K562 (cell line): ENCODE measurements at regions not wholly inside any gene's neighbourhood (a gene's known extent, or its start where the extent isn't known, plus 50 kb on each side); places are given as distances from the start of the nearest gene placed in this dataset.

Experiments used
- CHD2 ChIP-seq: IDR thresholded peaks from 2 replicates; pipeline ENCODE4 v1.6.1; 2011; ENCODE audit warnings: low read depth, low read length
- EHMT2 ChIP-seq: fragments of 450-650 bp; IDR thresholded peaks from 2 replicates; pipeline ENCODE4 v1.6.1; 2018; ENCODE audit warnings: antibody characterized with exemption
- EP300 ChIP-seq: IDR thresholded peaks from 2 replicates; pipeline ENCODE4 v1.6.1; 2012; ENCODE audit warnings: low read length, improper control_type of control experiment
- ESRRB ChIP-seq: fragments of 250-450 bp; sonication (Bioruptor Pico); IDR thresholded peaks from 2 replicates; pipeline ENCODE4 v1.5.0; 2020; ENCODE audit warnings: mild to moderate bottlenecking, moderate library complexity, borderline replicate concordance
- ETV5 ChIP-seq: sonication (generic); formaldehyde crosslinking; IDR thresholded peaks from 2 replicates; pipeline ENCODE4 v1.4.0; 2020; ENCODE audit warnings: low read depth, mild to moderate bottlenecking, missing genetic modification reagents
- MAFF ChIP-seq: IDR thresholded peaks from 2 replicates; pipeline ENCODE4 v1.6.1; 2012; ENCODE audit warnings: low read length, improper control_type of control experiment
- MEIS2 ChIP-seq: fragments of 450-650 bp; IDR thresholded peaks from 2 replicates; pipeline ENCODE4 v1.6.1; 2014; ENCODE audit warnings: mild to moderate bottlenecking; ENCODE audit not compliant: partially characterized antibody
- TRIM28 ChIP-seq: fragments of 450-650 bp; IDR thresholded peaks from 2 replicates; pipeline ENCODE4 v1.6.1; 2017
- ZNF143 ChIP-seq: sonication (generic); formaldehyde crosslinking; IDR thresholded peaks from 2 replicates; pipeline ENCODE4 v1.9.0; 2022; ENCODE audit warnings: mild to moderate bottlenecking, missing genetic modification reagents
- TF ChIP-seq, protein P1 (sequence below): fragments of 250-450 bp; sonication (Bioruptor Pico); IDR thresholded peaks from 2 replicates; pipeline ENCODE4 v1.9.0; 2021; ENCODE audit warnings: mild to moderate bottlenecking, inconsistent platforms
- TF ChIP-seq, protein P2 (sequence below), 2 experiments: fragments of 450-650 bp; formaldehyde crosslinking in 1 of 2; IDR thresholded peaks; 2 replicates each; pipeline versions ENCODE4 v1.4.0 to v1.6.1; 2014 to 2020; ENCODE audit warnings: mild to moderate bottlenecking in 2 of 2, borderline replicate concordance in 1 of 2, low read depth in 1 of 2
- TF ChIP-seq, protein P3 (sequence below), 2 experiments: IDR thresholded peaks; 2 replicates each; pipeline ENCODE4 v1.6.1; 2011; ENCODE audit warnings: borderline replicate concordance in 1 of 2, control low read depth in 1 of 2, low read depth in 1 of 2, low read length in 1 of 2, mild to moderate bottlenecking in 1 of 2, mixed read lengths in 1 of 2, moderate library complexity in 1 of 2; ENCODE audit not compliant: insufficient read depth in 1 of 2, insufficient read length in 1 of 2, poor library complexity in 1 of 2, severe bottlenecking in 1 of 2; ENCODE audit errors: extremely low read depth in 1 of 2

DNA sequence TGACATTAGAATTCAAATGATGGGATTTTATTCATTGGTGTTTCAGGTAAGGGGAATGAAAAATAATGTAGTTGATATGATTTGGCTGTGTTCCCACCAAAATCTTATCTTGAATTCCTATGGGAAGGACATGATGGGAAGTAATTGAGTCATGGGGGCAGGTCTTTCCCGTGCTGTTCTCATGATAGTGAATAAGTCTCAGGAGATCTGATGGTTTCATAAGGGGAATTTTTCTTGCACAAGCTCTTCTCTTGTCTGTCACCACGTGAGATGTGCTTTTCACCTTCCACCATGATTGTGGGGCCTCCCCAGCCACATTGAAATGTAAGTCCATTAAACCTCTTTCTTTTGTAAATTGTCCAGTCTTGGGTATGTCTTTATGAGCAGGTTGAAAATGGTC, 268.6 kb upstream of the CHORDC1 start:
- TF ChIP-seq TRIM28: no peak
- TF ChIP-seq, protein P1, sequence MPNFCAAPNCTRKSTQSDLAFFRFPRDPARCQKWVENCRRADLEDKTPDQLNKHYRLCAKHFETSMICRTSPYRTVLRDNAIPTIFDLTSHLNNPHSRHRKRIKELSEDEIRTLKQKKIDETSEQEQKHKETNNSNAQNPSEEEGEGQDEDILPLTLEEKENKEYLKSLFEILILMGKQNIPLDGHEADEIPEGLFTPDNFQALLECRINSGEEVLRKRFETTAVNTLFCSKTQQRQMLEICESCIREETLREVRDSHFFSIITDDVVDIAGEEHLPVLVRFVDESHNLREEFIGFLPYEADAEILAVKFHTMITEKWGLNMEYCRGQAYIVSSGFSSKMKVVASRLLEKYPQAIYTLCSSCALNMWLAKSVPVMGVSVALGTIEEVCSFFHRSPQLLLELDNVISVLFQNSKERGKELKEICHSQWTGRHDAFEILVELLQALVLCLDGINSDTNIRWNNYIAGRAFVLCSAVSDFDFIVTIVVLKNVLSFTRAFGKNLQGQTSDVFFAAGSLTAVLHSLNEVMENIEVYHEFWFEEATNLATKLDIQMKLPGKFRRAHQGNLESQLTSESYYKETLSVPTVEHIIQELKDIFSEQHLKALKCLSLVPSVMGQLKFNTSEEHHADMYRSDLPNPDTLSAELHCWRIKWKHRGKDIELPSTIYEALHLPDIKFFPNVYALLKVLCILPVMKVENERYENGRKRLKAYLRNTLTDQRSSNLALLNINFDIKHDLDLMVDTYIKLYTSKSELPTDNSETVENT (CRISPR knock-in tag): no peak
- no peak for TF ChIP-seq CHD2
- TF ChIP-seq, protein P2, sequence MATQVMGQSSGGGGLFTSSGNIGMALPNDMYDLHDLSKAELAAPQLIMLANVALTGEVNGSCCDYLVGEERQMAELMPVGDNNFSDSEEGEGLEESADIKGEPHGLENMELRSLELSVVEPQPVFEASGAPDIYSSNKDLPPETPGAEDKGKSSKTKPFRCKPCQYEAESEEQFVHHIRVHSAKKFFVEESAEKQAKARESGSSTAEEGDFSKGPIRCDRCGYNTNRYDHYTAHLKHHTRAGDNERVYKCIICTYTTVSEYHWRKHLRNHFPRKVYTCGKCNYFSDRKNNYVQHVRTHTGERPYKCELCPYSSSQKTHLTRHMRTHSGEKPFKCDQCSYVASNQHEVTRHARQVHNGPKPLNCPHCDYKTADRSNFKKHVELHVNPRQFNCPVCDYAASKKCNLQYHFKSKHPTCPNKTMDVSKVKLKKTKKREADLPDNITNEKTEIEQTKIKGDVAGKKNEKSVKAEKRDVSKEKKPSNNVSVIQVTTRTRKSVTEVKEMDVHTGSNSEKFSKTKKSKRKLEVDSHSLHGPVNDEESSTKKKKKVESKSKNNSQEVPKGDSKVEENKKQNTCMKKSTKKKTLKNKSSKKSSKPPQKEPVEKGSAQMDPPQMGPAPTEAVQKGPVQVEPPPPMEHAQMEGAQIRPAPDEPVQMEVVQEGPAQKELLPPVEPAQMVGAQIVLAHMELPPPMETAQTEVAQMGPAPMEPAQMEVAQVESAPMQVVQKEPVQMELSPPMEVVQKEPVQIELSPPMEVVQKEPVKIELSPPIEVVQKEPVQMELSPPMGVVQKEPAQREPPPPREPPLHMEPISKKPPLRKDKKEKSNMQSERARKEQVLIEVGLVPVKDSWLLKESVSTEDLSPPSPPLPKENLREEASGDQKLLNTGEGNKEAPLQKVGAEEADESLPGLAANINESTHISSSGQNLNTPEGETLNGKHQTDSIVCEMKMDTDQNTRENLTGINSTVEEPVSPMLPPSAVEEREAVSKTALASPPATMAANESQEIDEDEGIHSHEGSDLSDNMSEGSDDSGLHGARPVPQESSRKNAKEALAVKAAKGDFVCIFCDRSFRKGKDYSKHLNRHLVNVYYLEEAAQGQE (IDR thresholded peaks at IDR 0.05; ENCODE audit: borderline replicate concordance): no peak
- TF ChIP-seq, protein P2 (CRISPR knock-in tag; IDR thresholded peaks at IDR 0.05; ENCODE audit: low read depth): no peak
- TF ChIP-seq EP300: no peak
- no peak for TF ChIP-seq ZNF143 (CRISPR knock-in tag)
- TF ChIP-seq, protein P3, sequence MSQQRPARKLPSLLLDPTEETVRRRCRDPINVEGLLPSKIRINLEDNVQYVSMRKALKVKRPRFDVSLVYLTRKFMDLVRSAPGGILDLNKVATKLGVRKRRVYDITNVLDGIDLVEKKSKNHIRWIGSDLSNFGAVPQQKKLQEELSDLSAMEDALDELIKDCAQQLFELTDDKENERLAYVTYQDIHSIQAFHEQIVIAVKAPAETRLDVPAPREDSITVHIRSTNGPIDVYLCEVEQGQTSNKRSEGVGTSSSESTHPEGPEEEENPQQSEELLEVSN (IDR thresholded peaks at IDR 0.05; ENCODE audit: borderline replicate concordance in 1 of 2, extremely low read depth in 1 of 2, insufficient read depth in 1 of 2, insufficient read length in 1 of 2, low read depth in 1 of 2, low read length in 1 of 2, poor library complexity in 1 of 2, severe bottlenecking in 1 of 2): no peak
- no peak for TF ChIP-seq ESRRB (CRISPR knock-in tag)
- no peak for TF ChIP-seq MAFF
- TF ChIP-seq ETV5: no peak
- no peak for TF ChIP-seq MEIS2
- TF ChIP-seq EHMT2: no peak
